HEK293 (cell line): ENCODE measurements at regions not wholly inside any gene's neighbourhood (a gene's known extent, or its start where the extent isn't known, plus 50 kb on each side); places are given as distances from the start of the nearest gene placed in this dataset.

Experiments used
- CTCF ChIA-PET: fragments of 350-600 bp; formaldehyde crosslinking; extraction: SDS; loops from one replicate; lab custom pipeline; 2021; ENCODE audit warnings: antibody characterized with exemption; lab: Yijun Ruan, JAX
- POLR2A ChIA-PET: fragments of 300-600 bp; formaldehyde crosslinking; extraction: SDS; loops from one replicate; lab custom pipeline; 2020; ENCODE audit warnings: antibody characterized with exemption, inconsistent platforms; lab: Yijun Ruan, JAX
- H3K27ac ChIP-seq: fragments of 200-500 bp; sonication (Bioruptor generic); 2 replicates; pipeline ENCODE4 v1.5.1; 2014; ENCODE audit warnings: low read depth, low read length, control low read depth, inconsistent platforms; ENCODE audit errors: extremely low read depth
- H3K36me3 ChIP-seq, 2 experiments: fragments of 200-500 bp in 1 of 2; sonication (Bioruptor generic) in 1 of 2; 1 replicate in 1 of 2; 2 replicates in 1 of 2; pipeline ENCODE4 v1.5.1; 2014 to 2017; ENCODE audit warnings: inconsistent platforms in 2 of 2, low read length in 2 of 2; ENCODE audit not compliant: control insufficient read depth in 2 of 2, insufficient read depth in 1 of 2
- H3K4me1 ChIP-seq: fragments of 200-500 bp; sonication (Bioruptor generic); 2 replicates; pipeline ENCODE4 v1.5.1; 2014; ENCODE audit warnings: mild to moderate bottlenecking, low read length, inconsistent platforms; ENCODE audit not compliant: control insufficient read depth, insufficient read depth
- H3K4me3 ChIP-seq: 2 replicates; pipeline ENCODE4 v1.5.1; 2011; ENCODE audit warnings: low read depth, mild to moderate bottlenecking, control low read depth, low read length, moderate library complexity
- H3K9me3 ChIP-seq: fragments of 200-500 bp; sonication (Bioruptor generic); 2 replicates; pipeline ENCODE4 v1.5.1; 2014; ENCODE audit warnings: low read depth, low read length, inconsistent platforms; ENCODE audit not compliant: control insufficient read depth, insufficient read depth
- IKZF3 ChIP-seq: fragments of 450-650 bp; IDR thresholded peaks from 2 replicates; pipeline ENCODE4 v1.5.0; 2018; ENCODE audit warnings: missing biosample characterization, mild to moderate bottlenecking, missing genetic modification characterization, moderate library complexity
- KLF17 ChIP-seq: fragments of 450-650 bp; formaldehyde crosslinking; IDR thresholded peaks from 2 replicates; pipeline ENCODE4 v1.5.1; 2016; ENCODE audit warnings: missing biosample characterization, missing genetic modification characterization
- KLF7 ChIP-seq: fragments of 450-650 bp; formaldehyde crosslinking; IDR thresholded peaks from 2 replicates; pipeline ENCODE4 v1.5.1; 2016; ENCODE audit warnings: missing biosample characterization, missing genetic modification characterization, borderline replicate concordance
- KLF8 ChIP-seq: fragments of 450-650 bp; formaldehyde crosslinking; IDR thresholded peaks from 2 replicates; pipeline ENCODE4 v1.5.1; 2016; ENCODE audit warnings: missing biosample characterization, missing genetic modification characterization
- KLF9 ChIP-seq: fragments of 450-650 bp; formaldehyde crosslinking; IDR thresholded peaks from 2 replicates; pipeline ENCODE4 v1.5.1; 2016; ENCODE audit warnings: missing biosample characterization, missing genetic modification characterization, low read depth
- SALL2 ChIP-seq: fragments of 450-650 bp; formaldehyde crosslinking; IDR thresholded peaks from 2 replicates; pipeline ENCODE4 v1.5.0; 2017; ENCODE audit warnings: missing biosample characterization, mild to moderate bottlenecking, missing genetic modification characterization, borderline replicate concordance
- SP3 ChIP-seq: fragments of 450-650 bp; formaldehyde crosslinking; IDR thresholded peaks from 2 replicates; pipeline ENCODE4 v1.5.1; 2016; ENCODE audit warnings: missing biosample characterization, missing genetic modification characterization
- TRIM28 ChIP-seq: IDR thresholded peaks from 2 replicates; pipeline ENCODE4 v1.6.1; 2011; ENCODE audit warnings: low read length, control low read depth, borderline replicate concordance
- ZBTB21 ChIP-seq: fragments of 450-650 bp; formaldehyde crosslinking; IDR thresholded peaks from 2 replicates; pipeline ENCODE4 v1.5.1; 2017; ENCODE audit warnings: missing biosample characterization, missing genetic modification characterization
- ZBTB44 ChIP-seq: fragments of 450-650 bp; IDR thresholded peaks from 2 replicates; pipeline ENCODE4 v1.5.1; 2018; ENCODE audit warnings: missing biosample characterization, mild to moderate bottlenecking, missing genetic modification characterization
- ZBTB48 ChIP-seq: fragments of 450-650 bp; formaldehyde crosslinking; IDR thresholded peaks from 2 replicates; pipeline ENCODE4 v1.5.1; 2016; ENCODE audit warnings: missing biosample characterization, missing genetic modification characterization
- ZBTB7A ChIP-seq: fragments of 450-650 bp; formaldehyde crosslinking; IDR thresholded peaks from 2 replicates; pipeline ENCODE4 v1.5.1; 2016; ENCODE audit warnings: low read depth, missing biosample characterization, missing genetic modification characterization
- ZFHX2 ChIP-seq: fragments of 450-650 bp; formaldehyde crosslinking; conservative IDR thresholded peaks from 2 replicates; pipeline ENCODE4 v1.5.1; 2016; ENCODE audit warnings: missing biosample characterization, missing genetic modification characterization
- ZNF140 ChIP-seq: fragments of 450-650 bp; formaldehyde crosslinking; IDR thresholded peaks from 2 replicates; pipeline ENCODE4 v1.5.1; 2016; ENCODE audit warnings: missing biosample characterization, missing genetic modification characterization
- ZNF16 ChIP-seq: fragments of 450-650 bp; formaldehyde crosslinking; IDR thresholded peaks from 2 replicates; pipeline ENCODE4 v1.5.1; 2016; ENCODE audit warnings: low read depth, missing biosample characterization, missing genetic modification characterization
- ZNF18 ChIP-seq: fragments of 450-650 bp; formaldehyde crosslinking; IDR thresholded peaks from 2 replicates; pipeline ENCODE4 v1.5.1; 2016; ENCODE audit warnings: missing biosample characterization, missing genetic modification characterization
- ZNF2 ChIP-seq: fragments of 450-650 bp; formaldehyde crosslinking; IDR thresholded peaks from 2 replicates; pipeline ENCODE4 v1.5.1; 2016; ENCODE audit warnings: missing biosample characterization, missing genetic modification characterization
- ZNF324 ChIP-seq: fragments of 450-650 bp; formaldehyde crosslinking; IDR thresholded peaks from 2 replicates; pipeline ENCODE4 v1.5.1; 2016; ENCODE audit warnings: missing biosample characterization, missing genetic modification characterization
- ZNF362 ChIP-seq: fragments of 450-650 bp; formaldehyde crosslinking; IDR thresholded peaks from 2 replicates; pipeline ENCODE4 v1.5.1; 2016; ENCODE audit warnings: missing biosample characterization, missing genetic modification characterization
- ZNF391 ChIP-seq: fragments of 450-650 bp; formaldehyde crosslinking; IDR thresholded peaks from 2 replicates; pipeline ENCODE4 v1.5.1; 2016; ENCODE audit warnings: low read depth, missing biosample characterization, missing genetic modification characterization, borderline replicate concordance
- ZNF513 ChIP-seq: fragments of 450-650 bp; IDR thresholded peaks from 2 replicates; pipeline ENCODE4 v1.5.1; 2018; ENCODE audit warnings: missing biosample characterization, missing genetic modification characterization
- ZNF514 ChIP-seq: fragments of 450-650 bp; formaldehyde crosslinking; IDR thresholded peaks from 2 replicates; pipeline ENCODE4 v1.5.1; 2016; ENCODE audit warnings: missing biosample characterization, missing genetic modification characterization
- ZNF560 ChIP-seq: fragments of 450-650 bp; formaldehyde crosslinking; IDR thresholded peaks from 2 replicates; pipeline ENCODE4 v1.5.1; 2017; ENCODE audit warnings: missing biosample characterization, missing genetic modification characterization, borderline replicate concordance
- ZNF585B ChIP-seq: fragments of 450-650 bp; formaldehyde crosslinking; IDR thresholded peaks from 2 replicates; pipeline ENCODE4 v1.5.1; 2016; ENCODE audit warnings: missing biosample characterization, missing genetic modification characterization
- ZNF660 ChIP-seq: fragments of 450-650 bp; IDR thresholded peaks from 2 replicates; pipeline ENCODE4 v1.5.1; 2018; ENCODE audit warnings: missing biosample characterization, mild to moderate bottlenecking, missing genetic modification characterization
- ZNF785 ChIP-seq: fragments of 450-650 bp; formaldehyde crosslinking; IDR thresholded peaks from 2 replicates; pipeline ENCODE4 v1.5.1; 2016; ENCODE audit warnings: missing biosample characterization, missing genetic modification characterization
- ZNF791 ChIP-seq: fragments of 450-650 bp; formaldehyde crosslinking; IDR thresholded peaks from 2 replicates; pipeline ENCODE4 v1.5.1; 2016; ENCODE audit warnings: missing biosample characterization, missing genetic modification characterization
- ZSCAN5A ChIP-seq: fragments of 450-650 bp; formaldehyde crosslinking; IDR thresholded peaks from 2 replicates; pipeline ENCODE4 v1.5.1; 2016; ENCODE audit warnings: missing biosample characterization, missing genetic modification characterization

- no peaks in the 10 kb centered on the region for H3K4me1 ChIP-seq
- TF ChIP-seq ZNF16 (tag by site-specific recombination) (no peak), KLF9 (tag by site-specific recombination) (no peak), ZNF791 (tag by site-specific recombination) (no peak), ZNF362 (tag by site-specific recombination) (no peak), ZNF513 (tag by site-specific recombination) (no peak), KLF17 (tag by site-specific recombination) (no peak), ZFHX2 (tag by site-specific recombination) (no peak), ZNF785 (tag by site-specific recombination) (no peak), ZNF660 (tag by site-specific recombination) (no peak), ZBTB48 (tag by site-specific recombination) (no peak), ZNF560 (tag by site-specific recombination) (no peak), ZBTB7A (tag by site-specific recombination) (no peak), ZNF140 (tag by site-specific recombination) (no peak), ZBTB21 (tag by site-specific recombination) (no peak), ZSCAN5A (tag by site-specific recombination) (no peak), TRIM28 (no peak), KLF7 (tag by site-specific recombination) (no peak), ZNF324 (tag by site-specific recombination) (no peak), KLF8 (no peak), IKZF3 (tag by site-specific recombination) (no peak)
- no peak overlapping the region for H3K4me3 ChIP-seq
- no peaks in the 10 kb centered on the region for H3K9me3 ChIP-seq
- H3K27ac ChIP-seq: no peak overlapping the region
- ChIA-PET POLR2A (no interaction called here), CTCF (no interaction called here)
- H3K36me3 ChIP-seq: no peaks in the 10 kb centered on the region
These were observed 125.9 kb upstream of the PABPC4L start for GRCh38 chr4:134327274-134328122.

GRCh38 chr4:134326866-134327265 lies 125.3 kb upstream of the PABPC4L start:
- ChIA-PET CTCF (no interaction called here), POLR2A (no interaction called here)
- no peaks in the 10 kb centered on the region for H3K36me3 ChIP-seq
- no peaks in the 10 kb centered on the region for H3K4me1 ChIP-seq
- H3K27ac ChIP-seq: no peak overlapping the region
- no peak overlapping the region for H3K4me3 ChIP-seq
- H3K9me3 ChIP-seq: no peaks in the 10 kb centered on the region
- no peak for TF ChIP-seq ZBTB44
- no peak for TF ChIP-seq ZNF2
- no peak for TF ChIP-seq ZNF514 (tag by site-specific recombination)
- TF ChIP-seq ZNF18 (tag by site-specific recombination): no peak
- no peak for TF ChIP-seq ZNF585B
- TF ChIP-seq SP3 (tag by site-specific recombination): no peak
- TF ChIP-seq SALL2 (tag by site-specific recombination): no peak
- no peak for TF ChIP-seq ZNF391 (tag by site-specific recombination)
